Tibial nerve (tissue), 4 donors: ENCODE measurements at regions not wholly inside any gene's neighbourhood (a gene's known extent, or its start where the extent isn't known, plus 50 kb on each side); places are given as distances from the start of the nearest gene placed in this dataset.

ENCODE experiments used
- DNase-seq, 2 donors: peaks; one replicate each; pipeline ENCODE4 v3.0.0-alpha.2; 2019; ENCODE audit warnings: low spot score in 2 of 2
- H3K27ac ChIP-seq, 4 donors: fragments of 200-600 bp; sonication (generic) in 3 of 4; one replicate each; pipeline ENCODE4 v1.5.1; 2017 to 2019; ENCODE audit warnings: mild to moderate bottlenecking in 1 of 4
- H3K27me3 ChIP-seq, 2 donors: fragments of 200-600 bp; sonication (generic) in 1 of 2; one replicate each; pipeline versions ENCODE4 v1.5.1 to v1.6.0; 2017 to 2019
- H3K36me3 ChIP-seq, 3 donors: fragments of 200-600 bp; sonication (generic); one replicate each; pipeline ENCODE4 v1.5.1; 2018 to 2019
- H3K4me1 ChIP-seq, 4 donors: fragments of 200-600 bp; sonication (generic) in 3 of 4; one replicate each; pipeline ENCODE4 v1.5.1; 2017 to 2019
- H3K4me3 ChIP-seq, 4 donors: fragments of 200-600 bp; sonication (generic) in 3 of 4; one replicate each; pipeline ENCODE4 v1.5.1; 2017 to 2019; ENCODE audit warnings: mild to moderate bottlenecking in 1 of 4, moderate library complexity in 1 of 4
- H3K9me3 ChIP-seq, 4 donors: fragments of 200-600 bp; sonication (generic) in 3 of 4; one replicate each; pipeline ENCODE4 v1.5.1; 2017 to 2019
- EP300 ChIP-seq, 2 donors: sonication (generic); formaldehyde crosslinking; IDR thresholded peaks; one replicate each; pipeline ENCODE4 v1.6.1; 2017; ENCODE audit warnings: antibody characterized with exemption in 2 of 2, mild to moderate bottlenecking in 1 of 2
- POLR2A ChIP-seq, 2 donors: fragments of 450-650 bp; IDR thresholded peaks; one replicate each; pipeline ENCODE4 v1.6.1; 2017; ENCODE audit warnings: antibody characterized with exemption in 2 of 2, mild to moderate bottlenecking in 2 of 2, moderate library complexity in 2 of 2
- WGBS, 2 donors: methylation state at CpG; one replicate each; pipeline ENCODE4 v1.1.5; 2018; 5-methylcytosine and 5-hydroxymethylcytosine counted together
- TF ChIP-seq, protein P1 (sequence below), 5 experiments: fragments of 200-600 bp in 3 of 5; fragments of 450-650 bp in 2 of 5; sonication (generic) in 3 of 5; IDR thresholded peaks; one replicate each; pipeline ENCODE4 v1.5.1; 2016 to 2019; ENCODE audit warnings: antibody characterized with exemption in 5 of 5, mild to moderate bottlenecking in 3 of 5, moderate library complexity in 2 of 5

DNA sequence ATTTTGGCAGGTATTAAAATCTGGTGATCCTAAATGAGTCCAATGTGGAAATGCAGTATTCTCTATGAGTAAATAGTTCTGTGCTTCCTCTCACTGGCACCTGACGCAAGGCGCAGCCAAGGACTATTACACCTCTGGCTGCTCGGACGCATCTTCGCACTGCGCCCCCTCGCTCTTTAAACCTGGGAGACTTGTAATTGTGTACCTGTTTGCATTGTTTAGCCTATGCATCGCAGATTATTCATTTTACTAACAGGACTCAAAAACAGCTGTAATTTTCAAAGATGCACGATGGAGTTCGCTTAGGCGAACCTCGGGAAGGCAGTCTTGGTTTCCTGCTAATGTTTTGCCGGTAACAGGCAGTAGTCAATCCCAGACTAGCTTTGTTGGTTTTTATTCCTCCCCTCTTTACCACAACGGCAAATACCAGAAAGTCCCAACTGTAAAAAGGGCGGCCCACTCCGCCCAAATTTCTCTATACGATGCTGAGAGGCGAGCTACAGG lies 113.2 kb downstream of the KCNRG start:
- Histone ChIP-seq H3K9me3 (no peaks in the 10 kb centered on the region), H3K4me1 (peaks cover 0 to 57% (median 27%) of the 10 kb centered on the region in 4 donors), H3K4me3 (peak overlapping the region in 1 of 4 donors; percentile 98), H3K27me3 (peaks cover 0 to 3% of the 10 kb centered on the region in 2 donors), H3K27ac (peak overlapping the region in 3 of 4 donors; percentile 99 to 100 (median 99)), H3K36me3 (no peaks in the 10 kb centered on the region)
- TF ChIP-seq EP300 (IDR thresholded peaks at IDR 0.05): no peak
- no peak for TF ChIP-seq POLR2A (IDR thresholded peaks at IDR 0.05)
- WGBS, 2 donors: 94 to 95% methylated on average over 18 of the region's 18 CpGs
- DNase-seq: no peak

- Histone ChIP-seq H3K27me3 (peaks cover 0 to 3% of the 10 kb centered on the region in 2 donors), H3K27ac (peak overlapping the region; percentile 44 to 100 (median 82)), H3K4me3 (peak overlapping the region; percentile 47 to 71 (median 55)), H3K4me1 (peaks cover 0 to 56% (median 27%) of the 10 kb centered on the region in 4 donors), H3K9me3 (no peaks in the 10 kb centered on the region), H3K36me3 (no peaks in the 10 kb centered on the region)
- peak in 1 of 2 donors; percentile 19 for TF ChIP-seq EP300 (IDR thresholded peaks at IDR 0.05)
- TF ChIP-seq, protein P1, sequence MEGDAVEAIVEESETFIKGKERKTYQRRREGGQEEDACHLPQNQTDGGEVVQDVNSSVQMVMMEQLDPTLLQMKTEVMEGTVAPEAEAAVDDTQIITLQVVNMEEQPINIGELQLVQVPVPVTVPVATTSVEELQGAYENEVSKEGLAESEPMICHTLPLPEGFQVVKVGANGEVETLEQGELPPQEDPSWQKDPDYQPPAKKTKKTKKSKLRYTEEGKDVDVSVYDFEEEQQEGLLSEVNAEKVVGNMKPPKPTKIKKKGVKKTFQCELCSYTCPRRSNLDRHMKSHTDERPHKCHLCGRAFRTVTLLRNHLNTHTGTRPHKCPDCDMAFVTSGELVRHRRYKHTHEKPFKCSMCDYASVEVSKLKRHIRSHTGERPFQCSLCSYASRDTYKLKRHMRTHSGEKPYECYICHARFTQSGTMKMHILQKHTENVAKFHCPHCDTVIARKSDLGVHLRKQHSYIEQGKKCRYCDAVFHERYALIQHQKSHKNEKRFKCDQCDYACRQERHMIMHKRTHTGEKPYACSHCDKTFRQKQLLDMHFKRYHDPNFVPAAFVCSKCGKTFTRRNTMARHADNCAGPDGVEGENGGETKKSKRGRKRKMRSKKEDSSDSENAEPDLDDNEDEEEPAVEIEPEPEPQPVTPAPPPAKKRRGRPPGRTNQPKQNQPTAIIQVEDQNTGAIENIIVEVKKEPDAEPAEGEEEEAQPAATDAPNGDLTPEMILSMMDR (IDR thresholded peaks at IDR 0.05): no peak
- 35 to 44% methylated on average over 29 of the region's 30 CpGs for WGBS, 2 donors
- DNase-seq: peak in 1 of 2 donors; percentile 54
Measured at GRCh38 chr13:50129081-50129705, 113.9 kb downstream of the KCNRG start.

DNA sequence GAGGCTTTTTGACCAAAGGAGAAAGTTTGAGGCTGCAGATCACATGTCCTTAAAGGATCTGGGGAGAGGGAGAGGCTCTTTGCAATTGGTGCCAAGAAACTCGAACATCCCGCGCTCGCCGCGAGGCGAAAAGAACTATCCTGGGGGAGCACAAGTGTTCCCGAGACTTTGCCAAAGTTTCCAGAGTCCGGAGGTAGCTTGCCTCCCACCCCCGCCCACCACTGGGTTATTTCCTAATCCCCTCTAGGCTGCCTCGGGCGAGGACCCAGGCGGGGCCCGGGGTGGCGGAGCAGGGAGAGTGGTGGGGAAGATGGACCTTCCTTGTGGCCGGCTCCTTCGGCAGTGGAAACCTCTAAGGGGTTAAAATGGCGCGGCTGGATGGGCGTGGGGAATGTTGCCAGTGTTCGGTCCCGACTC lies 114.5 kb downstream of the KCNRG start:
- H3K9me3 ChIP-seq: no peaks in the 10 kb centered on the region
- H3K4me1 ChIP-seq: peaks cover 0 to 56% (median 27%) of the 10 kb centered on the region in 4 donors
- H3K4me3 ChIP-seq: peak overlapping the region; percentile 47 to 71 (median 55)
- TF ChIP-seq EP300 (IDR thresholded peaks at IDR 0.05) (peak in 1 of 2 donors; percentile 17), POLR2A (IDR thresholded peaks at IDR 0.05) (no peak)
- H3K36me3 ChIP-seq: no peaks in the 10 kb centered on the region
- peak overlapping the region; percentile 44 to 100 (median 82) for H3K27ac ChIP-seq
- DNase-seq: peak; percentile 47 to 57
- H3K27me3 ChIP-seq: peaks cover 0 to 3% of the 10 kb centered on the region in 2 donors
- WGBS, 2 donors: 4 to 7% methylated on average over 22 of the region's 22 CpGs

DNA sequence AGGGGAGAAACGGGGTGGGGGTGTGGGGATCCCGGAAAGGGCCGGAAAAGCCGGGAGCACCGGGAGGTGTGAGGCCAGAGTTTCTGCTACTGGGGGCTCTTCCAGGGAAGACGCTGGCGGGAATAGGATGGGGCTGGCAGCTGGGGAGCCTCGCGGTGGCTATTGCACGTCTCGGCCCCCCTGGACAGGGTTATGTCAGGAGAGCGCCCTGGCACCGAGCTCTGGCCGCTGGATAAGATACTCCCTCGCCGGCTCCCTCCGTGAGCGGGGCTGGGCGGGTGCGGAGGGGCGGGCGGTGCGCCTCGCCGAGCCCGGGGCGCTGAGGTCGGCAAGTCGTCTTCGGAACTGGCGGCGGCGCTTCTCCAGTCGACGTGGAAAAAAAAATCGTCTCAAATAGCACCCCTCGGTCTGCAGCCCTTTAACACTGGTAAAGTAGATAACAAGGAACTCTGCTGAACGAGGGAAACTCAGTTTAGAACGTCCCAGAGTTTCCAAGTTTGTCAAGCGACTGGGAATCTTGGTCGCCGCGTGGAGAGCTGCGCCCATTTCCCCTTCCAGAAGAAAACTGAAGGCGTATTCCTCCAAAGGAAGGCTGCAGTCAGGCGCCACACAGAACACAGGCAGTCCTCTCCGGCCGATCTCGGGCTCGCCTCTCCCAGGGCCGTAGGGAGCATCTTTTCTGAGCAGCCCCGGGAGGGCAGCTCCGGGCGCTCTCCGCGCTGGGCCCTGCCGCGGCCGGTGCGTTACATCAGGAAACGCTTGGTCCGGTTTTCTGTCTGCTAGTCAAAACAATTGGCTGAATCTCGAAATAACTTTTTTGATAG lies 115.1 kb downstream of the KCNRG start:
- Histone ChIP-seq H3K27me3 (peaks cover 0 to 3% of the 10 kb centered on the region in 2 donors), H3K4me1 (peaks cover 0 to 56% (median 27%) of the 10 kb centered on the region in 4 donors), H3K36me3 (no peaks in the 10 kb centered on the region), H3K27ac (peak overlapping the region; percentile 44 to 100 (median 82)), H3K4me3 (peak overlapping the region; percentile 47 to 71 (median 55)), H3K9me3 (no peaks in the 10 kb centered on the region)
- TF ChIP-seq EP300 (IDR thresholded peaks at IDR 0.05) (peak in 1 of 2 donors; percentile 41), POLR2A (IDR thresholded peaks at IDR 0.05) (peak in 1 of 2 donors; percentile 41)
- TF ChIP-seq, protein P1 (IDR thresholded peaks at IDR 0.05): no peak
- WGBS, 2 donors: 0 to 1% methylated on average over 41 to 62 of the region's 63 CpGs
- peak; percentile 61 to 63 for DNase-seq

- WGBS, 2 donors: 76 to 79% methylated on average over 34 of the region's 34 CpGs
- Histone ChIP-seq H3K4me3 (no peak overlapping the region), H3K27me3 (peaks cover 0 to 3% of the 10 kb centered on the region in 2 donors), H3K36me3 (no peaks in the 10 kb centered on the region), H3K9me3 (no peaks in the 10 kb centered on the region), H3K4me1 (peaks cover 0 to 44% (median 18%) of the 10 kb centered on the region in 4 donors), H3K27ac (no peak overlapping the region)
- TF ChIP-seq POLR2A (IDR thresholded peaks at IDR 0.05) (no peak), EP300 (IDR thresholded peaks at IDR 0.05) (no peak)
- TF ChIP-seq, protein P1 (IDR thresholded peaks at IDR 0.05): no peak
- no peak for DNase-seq
Measured at GRCh38 chr13:50131920-50132903, 117.0 kb downstream of the KCNRG start.
